ENCODE measurements at regions not wholly inside any gene's neighbourhood (a gene's known extent, or its start where the extent isn't known, plus 50 kb on each side); places are given as distances from the start of the nearest gene placed in this dataset.

DNA sequence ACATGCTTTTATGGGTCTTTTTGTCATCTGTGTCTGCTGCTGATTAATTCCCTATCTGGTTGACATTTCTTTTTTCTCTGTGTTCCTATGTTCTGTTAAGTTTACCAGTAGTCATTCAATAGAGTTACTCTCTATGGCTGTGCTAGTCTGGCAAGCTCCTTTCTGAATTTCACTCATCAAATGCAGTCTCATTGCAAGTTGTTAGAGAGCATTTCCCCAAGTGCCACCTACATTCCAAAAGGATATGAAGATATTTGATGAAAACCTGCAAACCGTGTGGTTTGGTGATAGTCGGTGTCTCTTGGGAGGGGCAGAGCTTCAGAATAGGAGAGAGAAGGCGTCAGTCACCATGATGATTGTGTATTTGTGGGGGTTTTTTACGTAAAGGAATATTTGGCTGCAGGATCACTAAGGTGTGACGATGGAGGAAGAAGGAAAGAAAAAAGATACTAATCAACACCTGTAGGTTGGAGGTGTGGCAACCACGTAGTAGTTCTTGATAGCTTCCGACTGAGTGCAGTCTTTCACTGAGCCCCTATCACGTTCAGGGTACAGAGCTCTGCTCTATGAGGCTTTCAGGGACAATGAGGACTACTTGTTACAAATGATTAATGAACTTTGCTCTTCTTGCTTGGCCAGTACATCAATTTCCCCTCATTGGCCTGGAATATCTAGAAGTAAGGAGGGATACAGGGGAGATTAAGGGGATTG, 73.1 kb upstream of the TNFAIP3 start:
- Histone ChIP-seq H3K4me3 (no peak overlapping the region), H3K4me2 (no peak overlapping the region), H3K9ac (no peak overlapping the region), H3F3A (ENCODE audit: low read depth) (no peaks in the 10 kb centered on the region), H3K4me1 (peaks cover 11% of the 10 kb centered on the region), H2AFZ (replicated peaks) (no peak overlapping the region), H3K79me2 (ENCODE audit: low read depth) (no peaks in the 10 kb centered on the region), H3K36me3 (no peaks in the 10 kb centered on the region), H3K9me3 (ENCODE audit: low read depth) (no peaks in the 10 kb centered on the region), H4K20me1 (ENCODE audit: low read depth) (no peaks in the 10 kb centered on the region), H3K27me3 (no peaks in the 10 kb centered on the region), H3K27ac (no peak overlapping the region)
- Mint-ChIP-seq H3K27ac (no peak overlapping the region), H3K4me3 (no peak overlapping the region), H3K9me3 (peaks cover 3% of the 10 kb centered on the region), H3K36me3 (peaks cover 2% of the 10 kb centered on the region), H3K27me3 (ENCODE audit: insufficient read depth, low read depth) (no peaks in the 10 kb centered on the region), H3K4me1 (peaks cover 12% of the 10 kb centered on the region)
- no peak for DNase-seq (ENCODE audit: low spot score)
- TF ChIP-seq EZH2 (IDR thresholded peaks at IDR 0.05) = no peak
- TF ChIP-seq, protein P1, sequence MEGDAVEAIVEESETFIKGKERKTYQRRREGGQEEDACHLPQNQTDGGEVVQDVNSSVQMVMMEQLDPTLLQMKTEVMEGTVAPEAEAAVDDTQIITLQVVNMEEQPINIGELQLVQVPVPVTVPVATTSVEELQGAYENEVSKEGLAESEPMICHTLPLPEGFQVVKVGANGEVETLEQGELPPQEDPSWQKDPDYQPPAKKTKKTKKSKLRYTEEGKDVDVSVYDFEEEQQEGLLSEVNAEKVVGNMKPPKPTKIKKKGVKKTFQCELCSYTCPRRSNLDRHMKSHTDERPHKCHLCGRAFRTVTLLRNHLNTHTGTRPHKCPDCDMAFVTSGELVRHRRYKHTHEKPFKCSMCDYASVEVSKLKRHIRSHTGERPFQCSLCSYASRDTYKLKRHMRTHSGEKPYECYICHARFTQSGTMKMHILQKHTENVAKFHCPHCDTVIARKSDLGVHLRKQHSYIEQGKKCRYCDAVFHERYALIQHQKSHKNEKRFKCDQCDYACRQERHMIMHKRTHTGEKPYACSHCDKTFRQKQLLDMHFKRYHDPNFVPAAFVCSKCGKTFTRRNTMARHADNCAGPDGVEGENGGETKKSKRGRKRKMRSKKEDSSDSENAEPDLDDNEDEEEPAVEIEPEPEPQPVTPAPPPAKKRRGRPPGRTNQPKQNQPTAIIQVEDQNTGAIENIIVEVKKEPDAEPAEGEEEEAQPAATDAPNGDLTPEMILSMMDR (IDR thresholded peaks at IDR 0.05) = no peak
- TF ChIP-seq EZH2phosphoT487 (IDR thresholded peaks at IDR 0.05) = no peak

DNA sequence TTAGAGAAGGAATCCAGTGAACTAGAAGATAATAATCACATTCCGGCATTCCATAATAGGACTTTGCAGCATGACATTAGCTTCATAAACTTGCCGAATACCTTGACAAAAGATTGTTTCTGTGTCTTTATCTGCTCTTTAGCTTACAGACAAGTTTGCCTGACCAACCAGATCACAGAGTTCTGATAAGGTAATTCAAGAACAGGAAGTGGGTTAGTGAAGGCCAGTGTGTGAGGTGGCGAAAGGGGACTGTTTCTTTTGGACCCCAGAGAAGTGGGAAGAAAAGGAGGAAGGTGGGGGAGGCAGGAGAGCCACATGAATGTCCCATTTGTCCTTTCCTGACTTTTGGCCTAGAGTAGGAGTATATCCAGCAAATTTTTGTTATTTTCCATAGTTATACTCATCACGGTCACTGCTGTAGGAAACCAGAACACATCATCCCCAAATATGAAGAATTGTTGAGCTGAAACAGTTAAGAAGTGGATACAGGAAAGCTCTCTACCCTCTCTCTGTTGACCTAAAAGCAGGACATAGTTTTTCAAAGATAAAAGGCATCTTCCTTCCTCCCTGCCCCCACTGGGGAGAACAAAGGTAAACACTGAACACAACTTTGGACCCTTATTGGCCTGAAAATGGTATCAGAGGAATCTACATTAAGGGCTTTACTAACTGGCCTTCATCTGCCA, 72.4 kb upstream of the TNFAIP3 start:
- Histone ChIP-seq H3F3A (ENCODE audit: low read depth) (no peaks in the 10 kb centered on the region), H3K9me3 (ENCODE audit: low read depth) (no peaks in the 10 kb centered on the region), H3K79me2 (ENCODE audit: low read depth) (no peaks in the 10 kb centered on the region), H3K9ac (no peak overlapping the region), H3K27ac (no peak overlapping the region), H3K4me1 (peaks cover 11% of the 10 kb centered on the region), H3K4me2 (no peak overlapping the region), H2AFZ (replicated peaks) (peak overlapping the region; percentile 40), H3K27me3 (no peaks in the 10 kb centered on the region), H3K4me3 (no peak overlapping the region), H3K36me3 (no peaks in the 10 kb centered on the region), H4K20me1 (ENCODE audit: low read depth) (no peaks in the 10 kb centered on the region)
- Mint-ChIP-seq H3K4me3 (no peak overlapping the region), H3K27me3 (ENCODE audit: insufficient read depth, low read depth) (no peaks in the 10 kb centered on the region), H3K27ac (no peak overlapping the region), H3K4me1 (peaks cover 12% of the 10 kb centered on the region), H3K9me3 (peaks cover 2% of the 10 kb centered on the region), H3K36me3 (peaks cover 2% of the 10 kb centered on the region)
- DNase-seq (ENCODE audit: low spot score) = no peak
- TF ChIP-seq, protein P1 (IDR thresholded peaks at IDR 0.05) = no peak
- no peak for TF ChIP-seq EZH2phosphoT487 (IDR thresholded peaks at IDR 0.05)
- no peak for TF ChIP-seq EZH2 (IDR thresholded peaks at IDR 0.05)

DNA sequence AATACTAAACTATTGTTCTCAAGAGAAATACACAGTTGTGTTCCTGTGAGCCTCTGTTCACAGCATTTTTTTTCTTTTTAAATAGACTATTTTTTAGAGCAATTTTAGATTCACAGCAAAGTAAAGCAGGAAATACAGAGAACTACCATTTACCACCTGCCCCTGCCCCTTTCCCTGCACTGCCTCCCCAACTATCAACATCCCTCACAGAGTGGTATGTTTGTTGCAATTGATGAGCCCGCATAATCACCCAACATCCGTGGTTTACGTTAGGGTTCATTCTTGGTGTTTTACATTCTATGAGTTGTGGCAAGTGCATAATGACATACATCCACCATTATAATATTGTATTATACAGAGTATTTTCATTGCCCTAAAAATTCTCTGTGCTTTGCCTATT, 71.6 kb upstream of the TNFAIP3 start:
- Histone ChIP-seq H3K4me3 (no peak overlapping the region), H3F3A (ENCODE audit: low read depth) (no peaks in the 10 kb centered on the region), H3K9ac (no peak overlapping the region), H3K4me2 (no peak overlapping the region), H3K27ac (no peak overlapping the region), H3K4me1 (peaks cover 11% of the 10 kb centered on the region), H2AFZ (replicated peaks) (no peak overlapping the region), H4K20me1 (ENCODE audit: low read depth) (no peaks in the 10 kb centered on the region), H3K36me3 (no peaks in the 10 kb centered on the region), H3K79me2 (ENCODE audit: low read depth) (no peaks in the 10 kb centered on the region), H3K27me3 (no peaks in the 10 kb centered on the region), H3K9me3 (ENCODE audit: low read depth) (no peaks in the 10 kb centered on the region)
- TF ChIP-seq, protein P1 (IDR thresholded peaks at IDR 0.05) = no peak
- TF ChIP-seq EZH2 (IDR thresholded peaks at IDR 0.05) = no peak
- no peak for TF ChIP-seq EZH2phosphoT487 (IDR thresholded peaks at IDR 0.05)
- Mint-ChIP-seq H3K27ac (no peak overlapping the region), H3K36me3 (no peaks in the 10 kb centered on the region), H3K9me3 (no peaks in the 10 kb centered on the region), H3K4me3 (no peak overlapping the region), H3K27me3 (ENCODE audit: insufficient read depth, low read depth) (no peaks in the 10 kb centered on the region), H3K4me1 (peaks cover 12% of the 10 kb centered on the region)
- no peak for DNase-seq (ENCODE audit: low spot score)

Data from neural progenitor cell (in vitro differentiated cells).